ENCODE measurements at regions not wholly inside any gene's neighbourhood (a gene's known extent, or its start where the extent isn't known, plus 50 kb on each side); places are given as distances from the start of the nearest gene placed in this dataset.

DNA sequence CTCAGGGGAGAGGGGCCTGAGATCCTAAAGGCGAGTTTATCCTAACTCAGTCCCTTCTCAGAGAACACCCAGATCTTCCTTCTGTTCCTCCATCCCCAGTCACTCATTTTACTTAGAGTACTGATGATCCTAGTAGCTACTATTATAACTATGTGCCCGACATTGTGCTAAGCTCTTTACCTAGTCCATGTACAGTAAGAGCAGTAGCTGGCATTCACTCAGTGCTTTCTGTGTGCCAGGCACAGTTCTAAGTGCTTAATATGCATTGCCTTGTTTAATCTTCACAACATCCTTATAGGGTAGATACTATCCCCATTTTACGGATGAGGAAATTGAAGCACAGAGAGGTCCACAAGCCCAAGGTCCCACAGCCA lies 58.3 kb downstream of the FRMPD3 start:
- Histone ChIP-seq H3K9me3 (no peaks in the 10 kb centered on the region), H3K27ac (no peak overlapping the region), H3K4me3 (no peak overlapping the region), H3K4me1 (no peaks in the 10 kb centered on the region), H3K36me3 (ENCODE audit: low read depth, missing control alignments) (no peaks in the 10 kb centered on the region), H3K27me3 (no peaks in the 10 kb centered on the region)
- DNase-seq = no peak
- intact Hi-C loops (cut with DNase I; ENCODE audit: low total_unique reads) = no loop called here
- TF ChIP-seq, protein P1, sequence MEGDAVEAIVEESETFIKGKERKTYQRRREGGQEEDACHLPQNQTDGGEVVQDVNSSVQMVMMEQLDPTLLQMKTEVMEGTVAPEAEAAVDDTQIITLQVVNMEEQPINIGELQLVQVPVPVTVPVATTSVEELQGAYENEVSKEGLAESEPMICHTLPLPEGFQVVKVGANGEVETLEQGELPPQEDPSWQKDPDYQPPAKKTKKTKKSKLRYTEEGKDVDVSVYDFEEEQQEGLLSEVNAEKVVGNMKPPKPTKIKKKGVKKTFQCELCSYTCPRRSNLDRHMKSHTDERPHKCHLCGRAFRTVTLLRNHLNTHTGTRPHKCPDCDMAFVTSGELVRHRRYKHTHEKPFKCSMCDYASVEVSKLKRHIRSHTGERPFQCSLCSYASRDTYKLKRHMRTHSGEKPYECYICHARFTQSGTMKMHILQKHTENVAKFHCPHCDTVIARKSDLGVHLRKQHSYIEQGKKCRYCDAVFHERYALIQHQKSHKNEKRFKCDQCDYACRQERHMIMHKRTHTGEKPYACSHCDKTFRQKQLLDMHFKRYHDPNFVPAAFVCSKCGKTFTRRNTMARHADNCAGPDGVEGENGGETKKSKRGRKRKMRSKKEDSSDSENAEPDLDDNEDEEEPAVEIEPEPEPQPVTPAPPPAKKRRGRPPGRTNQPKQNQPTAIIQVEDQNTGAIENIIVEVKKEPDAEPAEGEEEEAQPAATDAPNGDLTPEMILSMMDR (IDR thresholded peaks at IDR 0.05) = no peak
- TF ChIP-seq POLR2A (IDR thresholded peaks at IDR 0.05) = no peak
- WGBS, 2 donors = 34 to 70% methylated on average over 3 of the region's 3 CpGs

DNA sequence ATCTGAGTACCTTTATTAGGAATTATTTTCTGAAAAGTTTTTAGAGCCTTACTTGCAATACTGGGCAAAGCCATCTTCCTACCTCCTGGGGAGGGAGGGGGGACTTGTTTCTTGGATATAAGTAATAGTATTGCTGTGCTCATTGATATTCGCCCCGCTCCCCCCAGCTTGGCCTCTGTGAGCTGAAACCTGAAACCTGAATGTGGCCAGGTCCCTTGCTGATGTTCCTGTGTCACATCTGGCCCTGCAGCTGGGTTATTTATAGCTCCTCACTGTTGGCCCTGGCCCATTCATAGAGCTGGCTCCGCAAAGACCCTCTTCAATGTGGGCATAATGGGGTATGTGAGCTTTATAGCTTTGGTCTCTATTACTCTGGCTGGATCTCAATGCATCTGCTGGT lies 59.5 kb downstream of the FRMPD3 start:
- no peak for DNase-seq
- no peak for TF ChIP-seq POLR2A (IDR thresholded peaks at IDR 0.05)
- TF ChIP-seq, protein P1 (IDR thresholded peaks at IDR 0.05) = no peak
- 80% methylated on average over 3 of the region's 3 CpGs; no CpG with 5 or more reads in 1 of the 2 donors for WGBS, 2 donors
- Histone ChIP-seq H3K27ac (no peak overlapping the region), H3K4me1 (no peaks in the 10 kb centered on the region), H3K27me3 (no peaks in the 10 kb centered on the region), H3K36me3 (ENCODE audit: low read depth, missing control alignments) (no peaks in the 10 kb centered on the region), H3K9me3 (no peaks in the 10 kb centered on the region), H3K4me3 (no peak overlapping the region)
- intact Hi-C loops (cut with DNase I; ENCODE audit: low total_unique reads) = no loop called here

DNA sequence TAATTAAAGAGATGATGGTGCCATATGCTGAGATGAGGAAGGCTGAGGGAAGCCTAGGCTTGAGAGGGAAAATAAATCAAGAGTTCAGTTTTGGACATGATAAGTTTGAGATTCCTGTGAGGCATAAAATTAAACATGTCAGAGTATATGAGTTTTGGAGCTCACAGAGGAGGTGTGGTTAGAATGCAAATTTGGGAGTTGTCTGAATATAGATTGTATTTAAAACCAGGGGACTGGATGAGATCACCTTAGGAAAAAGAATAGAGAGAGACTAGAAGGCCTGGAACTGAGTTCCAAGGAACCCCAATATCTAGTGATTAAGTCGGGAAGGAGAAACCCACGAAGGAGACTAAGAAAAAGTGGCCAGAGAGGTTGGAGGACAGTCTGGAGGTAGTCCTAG lies 65.5 kb downstream of the FRMPD3 start:
- WGBS, 2 donors = 86 to 93% methylated on average over 2 of the region's 2 CpGs

DNA sequence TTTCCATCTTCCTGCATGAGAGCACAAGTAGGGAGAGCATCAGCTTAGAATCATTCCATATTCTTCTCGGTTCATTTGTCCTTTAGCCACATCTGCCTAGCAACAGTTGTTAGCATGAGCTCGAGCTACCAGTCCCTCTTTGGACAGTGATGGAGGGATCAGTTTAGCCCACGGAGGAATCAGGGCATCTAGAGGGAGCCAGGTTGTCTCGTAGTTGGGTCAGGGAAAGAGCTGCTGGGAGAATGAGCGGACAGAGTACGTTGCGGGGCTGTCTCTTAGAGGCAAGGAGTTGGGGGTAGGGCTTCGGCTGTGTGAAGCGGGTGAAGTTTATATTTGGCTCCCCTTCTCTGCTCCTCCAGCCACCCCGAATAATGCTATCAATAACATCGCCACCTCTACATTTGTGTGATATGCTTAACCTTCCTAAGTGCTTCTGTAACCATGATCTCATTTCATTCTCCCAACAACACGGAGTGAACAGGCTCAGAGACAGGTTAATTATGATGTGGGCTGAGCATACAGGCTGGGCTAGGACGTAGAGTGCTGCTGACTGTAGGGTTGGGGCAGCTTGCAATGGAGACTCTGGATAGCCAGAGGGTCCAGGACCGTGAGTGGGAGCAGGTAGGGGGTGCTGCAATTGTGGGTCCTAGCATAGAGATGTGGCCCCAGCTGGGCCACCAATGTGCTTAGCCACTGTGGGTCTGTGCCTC lies 72.6 kb downstream of the FRMPD3 start:
- WGBS, 2 donors = 74 to 85% methylated on average over 6 to 14 of the region's 14 CpGs
- H3K9me3 ChIP-seq = no peaks in the 10 kb centered on the region
- no peaks in the 10 kb centered on the region for H3K36me3 ChIP-seq (ENCODE audit: low read depth, missing control alignments)
- TF ChIP-seq POLR2A (IDR thresholded peaks at IDR 0.05) = no peak
- TF ChIP-seq, protein P1 (IDR thresholded peaks at IDR 0.05) = no peak
- intact Hi-C loops (cut with DNase I; ENCODE audit: low total_unique reads) = no loop called here
- no peak overlapping the region for H3K4me3 ChIP-seq
- H3K27ac ChIP-seq = no peak overlapping the region
- H3K4me1 ChIP-seq = no peaks in the 10 kb centered on the region
- DNase-seq = no peak
- no peaks in the 10 kb centered on the region for H3K27me3 ChIP-seq

More for the DNA sequence above, 65.5 kb downstream of the FRMPD3 start:
- Histone ChIP-seq H3K4me1 (no peaks in the 10 kb centered on the region), H3K4me3 (no peak overlapping the region), H3K27ac (no peak overlapping the region), H3K27me3 (no peaks in the 10 kb centered on the region), H3K9me3 (no peaks in the 10 kb centered on the region), H3K36me3 (ENCODE audit: low read depth, missing control alignments) (no peaks in the 10 kb centered on the region)
- no peak for DNase-seq
- TF ChIP-seq POLR2A (IDR thresholded peaks at IDR 0.05) = no peak
- TF ChIP-seq, protein P1 (IDR thresholded peaks at IDR 0.05) = no peak
- intact Hi-C loops (cut with DNase I; ENCODE audit: low total_unique reads) = no loop called here

DNA sequence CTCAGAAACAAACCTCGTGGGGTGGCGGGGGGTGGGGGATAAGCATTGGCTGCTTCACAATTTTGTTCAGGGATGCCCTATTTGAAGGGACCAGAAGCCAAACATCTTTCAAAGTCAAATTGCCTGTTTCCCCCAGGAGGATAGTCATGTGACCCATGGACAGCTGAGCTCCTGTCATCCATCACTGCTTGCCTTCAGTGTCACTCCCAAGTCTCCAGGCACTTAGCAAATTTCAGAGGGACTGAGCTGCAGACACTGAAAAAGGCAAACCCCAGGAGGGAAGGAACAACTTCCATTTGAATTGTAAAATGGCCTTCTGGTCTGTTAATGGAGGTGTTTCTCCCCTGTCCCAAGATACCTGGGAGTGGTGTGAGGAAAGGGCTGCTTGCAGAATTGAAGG lies 73.4 kb downstream of the FRMPD3 start:
- H3K9me3 ChIP-seq = no peaks in the 10 kb centered on the region
- DNase-seq = no peak
- intact Hi-C loops (cut with DNase I; ENCODE audit: low total_unique reads) = no loop called here
- no peaks in the 10 kb centered on the region for H3K36me3 ChIP-seq (ENCODE audit: low read depth, missing control alignments)
- no peaks in the 10 kb centered on the region for H3K4me1 ChIP-seq
- TF ChIP-seq, protein P1 (IDR thresholded peaks at IDR 0.05) = no peak
- no peak for TF ChIP-seq POLR2A (IDR thresholded peaks at IDR 0.05)
- no peaks in the 10 kb centered on the region for H3K27me3 ChIP-seq
- H3K4me3 ChIP-seq = no peak overlapping the region
- 67 to 88% methylated on average over 1 to 2 of the region's 2 CpGs for WGBS, 2 donors
- H3K27ac ChIP-seq = no peak overlapping the region
